GM21447 (cell line): ENCODE measurements at regions not wholly inside any gene's neighbourhood (a gene's known extent, or its start where the extent isn't known, plus 50 kb on each side); places are given as distances from the start of the nearest gene placed in this dataset.

Experiments
- ATAC-seq: cut with Tn5 transposase; IDR thresholded peaks from one replicate; pipeline ENCODE4 v1.9.1; 2021; ENCODE audit not compliant: unreplicated experiment

DNA sequence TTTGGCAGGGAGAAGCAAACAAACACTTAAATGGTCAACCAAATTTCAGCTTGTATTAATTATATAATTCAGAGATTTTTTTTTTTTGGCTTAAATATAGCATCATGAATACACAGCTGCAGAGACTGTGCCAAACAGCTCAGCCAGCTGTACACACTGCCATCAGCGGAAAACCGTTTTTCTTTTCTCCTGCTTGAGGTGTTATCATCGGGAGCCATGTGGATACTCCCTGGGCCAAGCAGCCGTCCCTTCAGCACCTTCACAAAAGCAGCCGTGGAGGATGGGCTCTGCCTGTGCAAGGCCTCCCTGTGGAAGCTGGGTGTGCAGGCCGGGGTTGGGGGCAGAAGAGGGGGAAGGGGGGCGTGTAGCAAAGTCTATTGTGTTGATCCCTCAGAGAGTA, 85.0 kb downstream of the NUF2 start:
- ATAC-seq = no peak

DNA sequence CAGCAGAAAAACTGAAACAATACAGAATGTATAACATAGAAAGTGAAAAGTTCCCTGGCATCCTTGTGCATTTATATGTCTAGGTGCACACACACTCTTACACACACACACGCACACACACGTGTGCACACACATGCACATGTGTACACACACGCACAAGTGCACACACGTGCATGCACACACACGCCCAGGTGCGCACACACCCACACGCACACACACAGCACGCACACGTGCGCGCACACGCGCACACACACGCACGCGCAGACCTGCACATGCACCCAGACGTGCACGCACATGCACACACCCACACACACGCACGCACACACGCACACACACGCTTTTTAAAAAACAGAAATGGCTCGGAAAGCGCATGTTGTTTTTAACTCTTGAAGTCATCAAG, 86.5 kb downstream of the NUF2 start:
- ATAC-seq = no peak

DNA sequence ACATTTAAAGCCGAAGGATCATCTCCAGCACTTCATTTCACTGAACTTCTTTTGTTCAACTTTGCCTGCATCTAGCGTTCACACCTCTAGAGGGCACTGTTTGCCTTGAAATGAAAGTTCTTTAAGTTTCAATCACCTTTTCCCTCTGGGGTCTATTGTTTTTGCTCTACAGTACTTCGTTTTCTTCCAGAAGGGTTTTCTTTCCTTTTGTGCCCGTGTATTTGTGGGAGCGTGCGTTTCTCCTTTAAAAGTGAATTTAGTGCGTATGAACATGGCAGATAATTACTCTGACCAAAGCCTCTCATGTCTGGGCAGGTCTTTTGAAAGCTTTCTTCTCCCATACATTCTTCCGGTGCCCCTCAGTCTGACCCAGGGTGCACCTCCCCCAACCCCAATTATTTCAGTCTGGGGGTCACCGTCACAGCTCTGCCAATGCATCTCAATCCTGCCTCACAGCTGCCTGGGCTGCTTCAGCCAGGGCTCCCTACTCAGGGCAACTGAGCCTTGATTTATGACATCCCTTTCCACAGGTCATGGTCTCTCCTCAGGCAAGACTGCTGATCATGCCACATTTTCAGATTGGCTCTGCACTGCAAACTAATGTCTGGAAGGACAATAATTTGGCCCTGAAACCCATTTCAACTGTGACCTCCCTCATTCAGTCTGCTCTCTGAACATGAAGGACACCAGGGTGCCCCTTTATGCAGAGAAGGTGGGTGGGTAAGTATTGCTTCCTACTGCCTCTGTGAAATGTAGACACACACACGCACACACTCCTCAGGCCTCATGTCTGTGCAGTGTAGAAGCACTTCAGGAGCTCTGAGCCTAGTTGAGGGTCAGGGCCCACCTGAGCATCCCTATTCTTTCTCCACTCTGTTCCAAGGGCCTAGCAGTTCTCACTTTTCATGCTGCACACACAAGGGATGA, 88.6 kb downstream of the NUF2 start:
- ATAC-seq = no peak

DNA sequence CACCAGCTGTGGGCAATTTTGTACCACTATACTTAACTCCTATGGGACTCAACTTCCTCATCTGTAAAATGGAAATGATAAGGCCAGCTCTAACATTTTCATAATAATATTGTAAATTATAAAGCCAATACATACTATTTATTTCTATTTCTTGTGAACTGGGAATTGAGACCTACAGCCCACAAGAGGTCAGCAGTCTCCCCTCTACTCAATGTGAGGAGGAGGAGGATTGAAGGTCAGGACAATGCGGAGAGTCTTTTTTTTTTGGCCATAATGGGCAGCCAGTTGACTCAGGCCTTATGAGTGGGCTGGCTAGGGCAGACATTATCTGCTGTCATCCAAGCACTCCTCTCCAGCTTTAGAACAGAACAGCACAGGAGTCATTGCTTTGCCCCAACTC, 90.5 kb downstream of the NUF2 start:
- ATAC-seq = no peak

DNA sequence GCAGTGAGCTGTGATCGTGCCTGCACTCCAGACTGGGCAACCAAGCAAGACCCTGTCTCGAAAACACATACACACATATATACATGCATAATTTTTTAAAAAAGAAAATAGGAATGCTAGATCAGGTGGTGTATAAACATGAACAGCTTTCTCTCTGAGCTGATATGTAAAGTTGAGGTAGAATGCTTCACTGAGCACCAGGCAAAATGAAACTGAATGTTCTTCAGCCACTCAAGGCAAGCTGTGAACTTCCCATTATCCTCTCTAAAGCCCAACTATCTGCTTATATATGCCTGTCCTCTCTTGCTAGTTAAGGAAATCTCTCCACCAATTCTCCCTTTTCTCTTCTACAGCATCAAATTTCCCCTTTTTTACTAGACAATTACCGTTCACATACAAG, 93.0 kb downstream of the NUF2 start:
- peak; percentile 96 for ATAC-seq

DNA sequence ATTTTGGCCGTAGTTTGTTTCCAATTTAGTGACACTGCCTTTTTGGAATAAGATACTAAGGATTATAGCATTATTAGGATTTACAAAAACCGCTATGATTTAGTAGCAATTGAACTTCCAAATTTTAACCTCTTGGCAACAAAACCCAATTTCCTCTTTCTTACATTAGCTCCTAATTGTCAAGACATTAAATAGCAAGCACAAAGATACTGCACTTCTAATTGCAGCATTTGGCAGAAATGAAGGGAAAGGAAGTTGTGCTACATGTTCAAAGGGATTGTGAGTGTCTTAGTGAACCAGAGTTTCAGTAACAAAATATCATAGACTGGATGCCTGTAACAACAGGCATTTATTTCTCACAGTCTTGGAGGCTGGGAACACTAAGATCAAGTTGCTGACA, 99.9 kb downstream of the NUF2 start:
- ATAC-seq = no peak

DNA sequence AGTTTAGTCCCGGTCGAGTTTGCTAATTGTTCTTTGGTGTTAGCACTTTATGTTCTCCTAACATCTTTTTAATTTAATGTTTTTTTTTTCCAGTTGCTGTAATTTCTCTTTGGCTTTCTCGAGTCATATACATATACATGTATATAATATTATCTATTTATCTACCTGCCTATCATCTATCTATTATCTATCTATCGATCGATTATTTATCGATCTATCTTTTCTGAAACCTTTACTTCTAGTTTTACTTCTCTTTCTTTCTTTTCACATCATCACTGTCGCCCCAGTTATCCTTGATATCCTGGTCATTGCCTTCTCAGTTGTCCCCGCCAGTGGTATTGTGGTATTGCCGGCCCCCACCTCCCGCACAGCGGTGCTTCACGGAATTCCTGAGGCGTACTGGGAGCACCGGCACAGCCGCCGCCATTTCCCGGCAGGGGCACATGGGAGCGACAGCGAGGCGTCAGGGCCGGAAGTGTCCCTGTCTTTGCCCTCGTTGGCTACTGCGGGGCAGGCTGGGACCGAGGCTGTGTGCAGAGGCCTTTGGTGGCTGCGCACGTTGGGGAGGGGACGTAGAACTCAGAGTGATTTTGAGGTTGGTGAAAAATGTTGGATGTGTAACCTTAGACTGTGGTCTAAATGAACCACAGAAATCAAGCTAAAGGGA, 101.1 kb downstream of the NUF2 start:
- no peak for ATAC-seq

DNA sequence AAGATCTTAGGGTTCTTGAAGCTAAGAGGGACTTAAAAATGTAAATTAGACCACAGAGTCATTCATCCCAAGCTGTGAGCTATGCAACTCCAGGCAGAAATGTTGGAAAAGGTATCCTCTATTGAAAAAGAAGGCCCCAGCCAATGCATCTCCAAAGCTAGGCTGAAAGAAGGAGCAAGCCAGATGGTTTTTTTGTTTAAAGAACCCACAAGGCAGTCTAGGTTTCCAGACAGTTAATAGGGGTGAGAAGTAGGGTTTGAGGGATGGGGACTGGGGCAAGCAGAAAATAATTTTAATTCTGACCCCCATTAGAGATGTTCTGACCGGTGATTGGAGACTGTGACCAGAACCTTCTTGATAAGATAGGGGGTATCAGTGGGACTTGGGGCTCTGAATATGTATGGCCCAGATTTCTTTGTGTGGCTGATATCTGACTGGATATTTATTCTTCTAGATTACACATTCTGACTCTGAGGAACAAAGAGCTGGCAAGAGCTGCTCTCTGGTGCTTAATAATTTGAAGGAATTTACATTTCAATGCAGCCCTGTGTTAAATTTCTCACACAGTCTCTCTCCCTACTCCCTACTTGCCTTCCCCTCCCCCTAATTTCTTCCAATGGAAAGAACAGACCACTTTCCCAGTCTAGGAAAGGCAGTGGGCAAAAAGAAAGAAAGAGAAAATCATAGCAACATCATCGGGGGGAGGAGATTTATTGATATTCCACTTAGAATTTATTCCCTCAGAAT, 104.9 kb downstream of the NUF2 start:
- no peak for ATAC-seq

DNA sequence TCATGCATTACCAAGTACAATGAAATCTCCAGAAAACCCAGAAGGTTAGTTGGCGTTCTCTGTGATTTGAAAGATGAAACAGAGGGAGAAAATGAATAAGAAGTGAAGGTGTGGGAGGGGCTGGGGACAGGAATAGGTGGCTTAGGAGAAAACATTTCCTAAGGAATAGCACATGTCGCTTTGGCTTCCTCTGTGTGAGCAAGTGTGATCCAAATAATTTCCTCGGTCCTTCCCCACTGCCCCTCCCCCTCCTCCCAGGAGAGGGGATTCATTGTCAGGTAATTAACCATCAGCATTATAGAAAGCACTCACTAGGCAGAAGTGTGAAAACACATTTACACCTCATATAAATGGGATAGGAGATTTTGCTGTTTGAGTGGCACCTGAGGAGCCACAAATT, 105.5 kb downstream of the NUF2 start:
- ATAC-seq = no peak

DNA sequence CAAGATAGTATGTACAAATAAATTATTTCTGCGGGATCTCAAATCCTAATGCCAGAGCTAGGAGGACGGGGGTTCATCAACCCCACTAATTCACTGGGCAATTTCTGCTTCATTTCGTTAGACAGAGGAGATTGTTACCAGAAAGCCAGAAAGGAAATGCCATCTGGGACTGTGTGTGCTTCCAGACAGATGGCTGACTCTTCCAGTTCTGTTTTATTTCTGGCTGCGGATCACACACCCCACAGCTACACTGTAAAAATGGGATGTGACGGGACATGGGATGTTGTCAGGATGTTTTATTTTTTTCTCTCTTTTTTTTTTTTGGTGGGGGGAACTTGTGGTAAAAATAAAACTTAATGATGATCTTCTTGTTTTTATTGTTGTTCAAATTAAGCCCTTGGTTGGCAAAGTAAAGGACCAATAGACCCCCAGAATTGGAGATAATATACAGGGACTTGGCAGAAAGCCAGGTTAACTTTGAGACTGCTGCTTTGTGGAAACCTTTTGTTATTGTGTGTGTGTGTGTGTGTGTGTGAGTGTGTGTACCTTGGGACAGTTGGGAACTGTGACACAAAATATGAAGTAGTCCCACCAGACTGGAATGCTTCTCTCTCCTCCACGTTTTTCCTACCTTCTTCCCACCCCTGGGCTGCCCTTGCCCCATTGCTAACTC, 114.5 kb downstream of the NUF2 start:
- no peak for ATAC-seq

DNA sequence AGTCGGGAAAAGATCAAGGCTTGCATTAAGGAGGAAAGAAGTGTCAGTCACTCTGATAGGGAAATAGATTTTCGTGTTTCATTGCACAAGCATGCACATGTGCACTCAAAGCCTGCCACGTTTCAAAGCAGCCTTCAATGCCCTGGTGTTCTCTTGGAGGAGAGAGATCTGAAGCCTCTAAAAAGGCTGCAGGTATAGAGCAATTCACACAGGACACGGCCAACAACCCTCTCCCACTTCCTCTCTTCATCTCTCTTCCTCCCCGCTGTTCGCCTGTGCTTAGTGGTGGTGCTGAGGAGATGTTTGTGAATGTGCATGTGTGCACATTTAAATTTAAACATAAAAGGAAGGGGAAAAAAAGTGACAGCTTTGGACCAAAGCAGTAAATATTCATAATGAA, 117.7 kb downstream of the NUF2 start:
- ATAC-seq = no peak

DNA sequence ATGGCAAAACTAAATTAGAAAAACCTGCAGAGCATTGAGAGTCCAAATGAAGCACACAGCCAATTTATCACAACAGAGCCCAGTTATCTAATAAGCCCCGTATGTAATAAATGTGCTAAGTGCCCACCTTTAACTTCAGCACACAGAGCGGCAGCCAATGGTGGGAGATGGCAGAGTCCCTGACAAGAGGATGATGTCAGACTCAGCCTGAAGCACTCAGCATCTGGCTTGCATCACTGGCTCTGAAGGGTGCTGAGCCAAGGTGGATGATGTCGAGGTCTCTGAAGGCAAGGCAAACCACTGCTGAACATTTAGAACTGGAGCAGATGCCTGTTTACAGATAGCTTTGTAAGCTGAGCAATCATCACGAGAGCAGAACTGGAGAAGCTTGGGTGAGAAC, 118.3 kb downstream of the NUF2 start:
- ATAC-seq = no peak

DNA sequence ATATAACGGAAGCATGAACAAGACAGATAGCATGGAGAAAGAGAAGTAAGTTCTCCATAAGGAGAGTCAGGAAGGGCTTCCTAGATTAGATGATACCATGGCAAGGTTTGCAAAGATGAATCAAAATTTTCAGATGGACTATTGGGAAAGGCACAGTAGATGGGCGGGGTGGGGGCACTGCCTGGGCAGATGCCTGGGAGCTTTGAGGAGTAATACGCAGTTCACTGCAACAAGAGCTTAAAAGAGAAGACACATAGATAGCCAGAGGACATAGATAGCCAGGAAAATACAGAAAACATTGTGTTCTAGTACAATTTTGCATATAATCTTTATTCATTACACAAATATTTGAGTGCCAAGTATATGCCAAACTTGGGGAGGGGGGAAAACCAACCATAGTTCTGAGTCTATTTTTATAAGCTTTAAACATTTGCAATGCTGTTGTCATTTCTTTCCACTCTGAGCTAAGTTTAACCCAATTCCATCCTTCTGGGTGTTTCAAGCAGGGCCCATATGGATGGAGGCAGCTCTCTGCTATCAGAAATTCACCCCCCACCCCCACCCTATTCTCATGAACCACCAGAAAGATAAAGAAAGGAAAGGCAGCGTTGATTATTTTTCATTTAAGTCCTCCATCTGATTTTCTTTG, 120.6 kb downstream of the NUF2 start:
- ATAC-seq = no peak

DNA sequence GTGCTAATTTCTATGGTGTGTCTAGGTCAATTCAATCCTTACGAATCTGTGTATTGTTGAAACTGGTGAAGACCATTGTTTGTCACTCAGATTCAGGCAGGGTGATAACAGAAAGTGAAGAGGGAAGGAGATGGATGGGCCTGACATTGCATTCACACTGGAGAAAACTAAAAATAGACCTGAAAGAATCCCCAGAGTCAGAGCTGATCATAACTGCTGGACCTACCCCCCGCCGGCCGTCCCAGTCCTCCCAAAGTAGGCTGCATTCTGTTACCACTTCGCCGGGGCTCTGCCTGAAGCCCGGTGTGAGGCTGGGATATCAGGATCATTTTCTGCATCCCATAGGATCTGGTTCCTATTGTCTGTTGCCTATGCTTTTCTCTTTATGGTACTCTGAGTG, 121.1 kb downstream of the NUF2 start:
- ATAC-seq = no peak

DNA sequence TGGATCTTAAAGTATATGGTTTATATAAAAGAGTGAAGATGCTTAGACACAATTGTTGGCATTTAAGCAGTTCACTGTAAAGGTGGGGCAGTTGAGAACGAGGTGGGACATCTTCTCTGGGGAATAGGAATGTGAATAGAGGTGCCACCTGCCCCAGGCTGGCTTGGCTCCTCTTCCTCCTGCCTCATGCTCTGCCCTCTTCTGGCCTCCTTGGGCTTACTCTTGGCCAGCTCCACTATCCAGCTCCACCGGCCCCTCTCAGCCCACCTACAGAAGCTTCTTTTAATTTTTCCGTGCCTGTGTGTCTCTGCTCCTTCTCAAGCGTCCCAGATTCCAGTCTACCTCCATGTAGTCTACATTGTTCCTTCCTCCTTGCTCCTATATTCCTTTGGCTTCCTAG, 122.1 kb downstream of the NUF2 start:
- no peak for ATAC-seq

DNA sequence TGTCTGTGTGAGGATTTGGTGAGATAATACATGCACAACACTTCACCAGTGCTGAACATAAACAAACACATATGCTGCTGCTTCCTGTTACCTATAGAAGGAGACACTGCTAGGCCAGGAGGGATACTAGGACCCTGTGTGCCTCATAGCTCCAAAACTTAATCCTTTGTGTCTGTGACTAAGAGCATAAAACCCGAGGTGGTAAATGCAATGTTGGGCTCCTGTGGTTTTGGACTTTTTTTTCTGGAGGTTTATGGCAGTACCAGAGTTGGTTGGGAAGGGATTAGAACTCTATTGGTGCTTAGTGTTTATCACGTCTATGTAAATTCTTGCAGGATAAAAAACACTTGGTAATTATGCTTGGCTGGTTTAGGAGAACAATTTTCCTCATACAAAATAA, 122.9 kb downstream of the NUF2 start:
- ATAC-seq = no peak

DNA sequence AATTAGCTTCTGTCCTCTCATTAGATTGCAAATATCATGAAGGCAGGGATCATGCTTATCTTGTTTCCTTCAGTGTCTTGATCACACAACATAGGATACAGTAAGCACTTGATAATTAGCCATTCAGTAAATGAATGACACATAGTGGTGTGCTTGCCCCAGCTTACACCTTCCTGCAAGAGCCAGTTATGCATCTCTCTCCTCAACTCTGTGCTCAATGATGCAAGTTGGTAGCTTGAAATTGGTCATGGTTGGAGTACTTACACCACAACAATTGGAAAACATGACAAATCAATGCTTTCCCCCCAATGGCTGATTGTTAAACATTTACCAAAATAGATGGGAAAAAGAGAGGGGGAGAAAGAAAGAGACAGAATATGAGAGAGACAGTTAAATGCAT, 129.2 kb downstream of the NUF2 start:
- ATAC-seq = no peak

DNA sequence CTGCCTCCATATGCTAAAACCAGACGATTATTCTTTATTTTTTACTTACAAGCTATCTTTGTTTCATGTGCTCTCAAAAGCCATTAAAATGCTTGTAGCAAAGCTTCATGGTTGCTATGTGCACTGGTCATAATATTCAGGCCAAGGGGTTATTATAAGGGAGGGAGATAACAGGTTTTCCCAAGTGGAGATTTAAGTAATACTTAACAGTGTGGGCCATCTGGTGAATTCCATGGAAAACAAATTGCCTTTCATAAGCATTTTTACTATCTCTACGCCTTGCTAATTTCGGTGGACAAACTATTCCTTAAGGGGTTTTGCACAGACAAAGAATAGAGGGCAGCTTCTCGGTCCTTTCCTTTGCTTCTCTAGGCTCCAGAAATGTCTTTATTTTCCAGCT, 137.8 kb downstream of the NUF2 start:
- ATAC-seq = no peak

DNA sequence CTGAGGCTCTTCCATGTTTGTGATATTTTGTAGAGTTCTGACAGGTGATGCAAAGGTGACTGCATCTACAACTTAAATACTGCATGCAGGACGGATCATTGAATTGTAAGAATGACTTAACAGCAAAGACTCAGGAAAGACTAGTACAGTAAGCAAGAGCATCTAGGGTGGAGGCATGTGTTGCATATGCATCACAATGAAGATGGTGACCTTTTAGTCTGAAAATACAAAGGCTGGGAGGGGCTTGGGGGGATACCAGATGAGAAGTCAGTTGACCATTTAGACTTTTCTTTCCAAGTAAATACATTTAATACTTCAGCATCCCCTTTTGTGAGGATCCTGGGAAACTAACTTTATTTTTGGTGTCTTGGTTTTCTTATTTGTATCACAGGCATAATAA, 145.5 kb downstream of the NUF2 start:
- no peak for ATAC-seq

DNA sequence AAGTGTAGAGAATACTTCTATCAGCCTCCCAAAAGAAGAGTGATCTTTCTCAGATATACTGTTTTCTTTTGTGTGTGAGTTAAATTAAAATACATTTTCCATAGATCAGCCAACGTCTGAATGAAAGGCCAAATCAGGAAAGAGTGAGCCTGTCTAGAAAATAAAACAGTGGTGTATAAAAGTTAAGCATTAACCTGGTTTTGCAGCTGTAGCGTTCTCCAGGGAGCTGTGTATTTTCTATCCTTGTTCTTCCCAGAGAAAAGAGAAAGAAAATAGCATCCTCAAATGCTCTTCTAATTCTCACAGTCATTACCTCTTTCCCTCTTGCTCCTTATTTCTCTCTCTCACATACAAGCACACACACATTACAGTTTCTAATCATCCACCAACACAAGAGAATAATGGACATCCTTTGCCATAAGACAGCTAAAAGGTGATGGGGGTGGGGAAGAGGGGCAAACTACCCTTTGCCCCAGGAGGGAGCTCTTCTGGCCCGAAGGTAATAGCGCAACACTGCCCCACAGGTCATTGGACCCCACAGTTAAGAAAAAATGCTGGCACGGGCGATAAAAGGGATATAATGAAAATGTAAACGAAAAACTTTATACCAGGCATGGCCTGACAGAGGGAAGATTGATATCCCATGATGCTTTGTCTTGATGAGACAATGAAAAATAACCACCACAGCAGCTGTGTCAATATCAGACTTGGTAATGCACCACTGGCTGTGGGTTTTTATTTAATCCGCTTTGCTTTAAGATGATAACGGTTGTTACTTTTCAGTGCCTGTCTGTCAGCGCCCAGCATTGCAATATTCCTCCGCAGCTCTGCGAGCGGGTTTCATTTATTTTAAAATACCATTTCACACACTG, 150.3 kb downstream of the NUF2 start:
- ATAC-seq = no peak
